SU-DHL-6 (cell line): ENCODE measurements at regions not wholly inside any gene's neighbourhood (a gene's known extent, or its start where the extent isn't known, plus 50 kb on each side); places are given as distances from the start of the nearest gene placed in this dataset.

ENCODE experiments used
- H2AFZ ChIP-seq: fragments of 200-600 bp; sonication (generic); 2 replicates; pipeline ENCODE4 v1.6.1; 2014; ENCODE audit warnings: low read depth, mild to moderate bottlenecking, moderate library complexity, mixed read lengths, antibody characterized with exemption, low read length; ENCODE audit not compliant: severe bottlenecking
- H3F3A ChIP-seq: fragments of 200-600 bp; shearing (Covaris generic); 2 replicates; pipeline ENCODE4 v1.6.0; 2016; ENCODE audit warnings: antibody characterized with exemption, mild to moderate bottlenecking; ENCODE audit not compliant: insufficient read depth
- H3K27ac ChIP-seq: fragments of 200-600 bp; sonication (generic); 2 replicates; pipeline ENCODE4 v1.5.1; 2016; ENCODE audit warnings: low read depth, mild to moderate bottlenecking, low read length, moderate library complexity, mixed read lengths
- H3K27me3 ChIP-seq: fragments of 200-600 bp; sonication (generic), shearing (Covaris generic); 2 replicates; pipeline ENCODE4 v1.6.0; 2014; ENCODE audit warnings: mild to moderate bottlenecking, low read length
- H3K36me3 ChIP-seq: fragments of 200-600 bp; sonication (generic); 2 replicates; pipeline ENCODE4 v1.6.1; 2014; ENCODE audit warnings: mild to moderate bottlenecking, low read length, mixed read lengths
- H3K4me2 ChIP-seq: fragments of 300-600, 200-600 bp; shearing (Covaris generic), sonication (generic); 2 replicates; pipeline ENCODE4 v1.6.0; 2014; ENCODE audit warnings: low read length, low read depth, mild to moderate bottlenecking; ENCODE audit not compliant: poor library complexity, severe bottlenecking
- H3K4me3 ChIP-seq: fragments of 200-600 bp; sonication (generic); 2 replicates; pipeline ENCODE4 v1.5.1; 2014; ENCODE audit warnings: antibody characterized with exemption, low read length, mild to moderate bottlenecking, mixed read lengths; ENCODE audit not compliant: insufficient read depth, poor library complexity, severe bottlenecking
- H3K79me2 ChIP-seq: fragments of 200-600 bp; sonication (generic); 2 replicates; pipeline ENCODE4 v1.6.1; 2014; ENCODE audit warnings: mild to moderate bottlenecking, low read length, moderate library complexity; ENCODE audit not compliant: insufficient read depth
- H3K9ac ChIP-seq: fragments of 200-600 bp; sonication (generic); 2 replicates; pipeline ENCODE4 v1.7.0; 2014; ENCODE audit warnings: mild to moderate bottlenecking, low read length
- H3K9me2 ChIP-seq: fragments of 200-600 bp; sonication (generic); replicated peaks from 2 replicates; pipeline ENCODE4 v1.6.1; 2014; ENCODE audit warnings: low read length; ENCODE audit not compliant: insufficient read depth
- H3K9me3 ChIP-seq: fragments of 200-600 bp; sonication (generic); 2 replicates; pipeline ENCODE4 v1.6.1; 2014; ENCODE audit warnings: low read length, mixed read lengths; ENCODE audit not compliant: insufficient read depth
- H4K20me1 ChIP-seq: fragments of 200-600 bp; sonication (generic); 2 replicates; pipeline ENCODE4 v1.6.1; 2014; ENCODE audit warnings: low read depth, mild to moderate bottlenecking, antibody characterized with exemption, low read length, moderate library complexity, mixed read lengths
- CTCF ChIP-seq: fragments of 200-600 bp; sonication (generic); IDR thresholded peaks from one replicate; pipeline ENCODE4 v1.5.1; 2017; ENCODE audit warnings: antibody characterized with exemption, mild to moderate bottlenecking, low read length, moderate library complexity; ENCODE audit not compliant: insufficient read depth, poor library complexity, severe bottlenecking
- EZH2phosphoT487 ChIP-seq: fragments of 200-600 bp; sonication (generic), shearing (Covaris generic); conservative IDR thresholded peaks from 2 replicates; pipeline ENCODE4 v1.6.1; 2018; ENCODE audit warnings: mild to moderate bottlenecking, antibody characterized with exemption, low read length, moderate library complexity, mixed read lengths

GRCh38 chr4:45284400-45285085, 558.2 kb upstream of the GNPDA2 start:
- TF ChIP-seq CTCF (no peak), EZH2phosphoT487 (no peak)
- Histone ChIP-seq H4K20me1 (no peaks in the 10 kb centered on the region), H3K4me2 (no peak overlapping the region), H3F3A (no peaks in the 10 kb centered on the region), H3K79me2 (no peaks in the 10 kb centered on the region), H3K9me3 (no peaks in the 10 kb centered on the region), H3K9me2 (no peaks in the 10 kb centered on the region), H3K27me3 (no peaks in the 10 kb centered on the region), H2AFZ (no peak overlapping the region), H3K4me3 (no peak overlapping the region), H3K27ac (no peak overlapping the region), H3K36me3 (no peaks in the 10 kb centered on the region), H3K9ac (no peak overlapping the region)

DNA sequence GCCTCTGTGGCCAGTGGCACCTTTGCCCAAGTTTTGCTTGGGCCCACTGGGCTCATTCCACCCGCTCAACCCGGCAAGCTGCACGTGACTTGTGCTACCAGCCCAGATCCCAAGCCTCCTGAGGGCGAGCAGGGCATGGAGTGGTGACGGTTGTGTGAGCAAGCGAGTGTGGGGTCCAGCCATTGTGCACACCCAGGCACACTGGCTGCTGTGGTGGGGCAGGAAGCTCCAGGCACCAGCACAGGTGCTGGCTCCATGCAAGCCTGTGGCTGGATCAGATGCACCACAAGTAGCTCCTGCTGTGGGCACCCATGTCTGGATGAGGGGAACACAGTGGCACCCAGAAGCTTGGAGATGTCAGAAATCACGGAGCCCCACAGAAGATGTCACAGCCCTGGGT, 557.0 kb upstream of the GNPDA2 start:
- Histone ChIP-seq H3K79me2 (no peaks in the 10 kb centered on the region), H3K9me2 (no peaks in the 10 kb centered on the region), H3K9ac (no peak overlapping the region), H4K20me1 (no peaks in the 10 kb centered on the region), H3K9me3 (no peaks in the 10 kb centered on the region), H3K27me3 (no peaks in the 10 kb centered on the region), H3K4me3 (no peak overlapping the region), H3K4me2 (no peak overlapping the region), H2AFZ (no peak overlapping the region), H3F3A (no peaks in the 10 kb centered on the region), H3K36me3 (no peaks in the 10 kb centered on the region), H3K27ac (no peak overlapping the region)
- TF ChIP-seq EZH2phosphoT487 (no peak), CTCF (no peak)

GRCh38 chr4:45280121-45280520, 553.8 kb upstream of the GNPDA2 start:
- H3F3A ChIP-seq: no peaks in the 10 kb centered on the region
- H2AFZ ChIP-seq: no peak overlapping the region
- H3K27ac ChIP-seq: no peak overlapping the region
- no peaks in the 10 kb centered on the region for H4K20me1 ChIP-seq
- H3K9me3 ChIP-seq: no peaks in the 10 kb centered on the region
- H3K9me2 ChIP-seq: no peaks in the 10 kb centered on the region
- no peak overlapping the region for H3K9ac ChIP-seq
- H3K4me3 ChIP-seq: no peak overlapping the region
- TF ChIP-seq CTCF (no peak), EZH2phosphoT487 (no peak)
- H3K4me2 ChIP-seq: no peak overlapping the region
- H3K27me3 ChIP-seq: no peaks in the 10 kb centered on the region
- no peaks in the 10 kb centered on the region for H3K36me3 ChIP-seq
- H3K79me2 ChIP-seq: no peaks in the 10 kb centered on the region
